HUDEP-2 (cell line): ENCODE measurements at regions not wholly inside any gene's neighbourhood (a gene's known extent, or its start where the extent isn't known, plus 50 kb on each side); places are given as distances from the start of the nearest gene placed in this dataset.

Source experiments
- DNase-seq, 76 experiments: peaks; one replicate each; lab custom pipeline; 2025; ENCODE audit not compliant: unreplicated experiment in 76 of 76; lab: John Stamatoyannopoulos, UW

DNA sequence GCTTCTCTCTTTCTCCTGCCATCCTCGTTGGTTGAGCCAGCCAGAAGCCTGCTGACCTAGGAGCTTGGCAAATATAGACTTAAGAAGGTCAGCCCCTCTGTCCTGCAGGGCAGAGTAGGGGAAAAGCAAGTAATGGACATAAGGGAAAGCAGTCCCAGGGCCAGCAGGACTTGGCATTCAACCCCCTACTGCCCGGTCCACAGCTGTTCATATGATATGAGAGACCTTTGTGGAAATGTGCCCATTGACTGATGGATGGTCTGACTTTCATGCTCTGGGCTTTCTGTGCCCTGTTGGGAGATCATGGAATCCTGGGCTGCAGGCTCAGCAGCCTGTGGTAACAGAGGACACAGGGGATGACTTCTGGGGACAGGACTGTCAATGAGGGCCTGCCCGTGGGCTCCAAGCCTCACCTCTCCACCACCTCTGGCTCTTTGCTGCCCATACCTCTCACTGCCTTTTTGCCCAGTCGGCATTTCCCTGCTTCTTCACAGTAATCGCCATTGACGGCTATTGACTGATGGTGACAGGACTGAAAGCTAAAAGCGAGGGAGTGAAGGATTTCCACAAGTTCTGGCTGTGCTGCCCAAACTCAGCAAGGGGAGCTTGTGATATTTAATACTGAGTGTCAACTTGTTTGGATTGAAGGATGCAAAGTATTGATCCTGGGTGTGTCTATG, 60.0 kb upstream of the NMNAT3 start:
- DNase-seq = no peak

DNA sequence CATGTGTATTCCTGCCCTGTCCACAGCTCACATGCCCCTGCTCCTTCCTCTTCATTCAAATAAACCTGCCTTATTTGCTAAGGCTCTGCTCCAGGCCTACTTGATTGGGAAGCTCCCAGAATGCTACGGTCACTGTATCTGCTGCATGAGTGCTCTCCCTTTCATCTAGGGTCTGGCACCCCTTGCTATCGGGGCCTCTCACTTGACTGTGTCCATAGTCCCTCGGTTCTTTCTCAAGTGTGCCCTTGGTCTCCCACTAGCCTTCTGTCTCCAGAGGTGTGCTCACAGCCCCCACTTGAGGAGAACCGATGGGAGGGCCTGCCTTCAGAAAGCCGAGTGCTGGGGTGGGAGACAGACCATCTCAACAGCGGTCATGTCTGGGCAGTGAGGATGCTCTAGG, 57.4 kb upstream of the NMNAT3 start:
- no peak for DNase-seq

DNA sequence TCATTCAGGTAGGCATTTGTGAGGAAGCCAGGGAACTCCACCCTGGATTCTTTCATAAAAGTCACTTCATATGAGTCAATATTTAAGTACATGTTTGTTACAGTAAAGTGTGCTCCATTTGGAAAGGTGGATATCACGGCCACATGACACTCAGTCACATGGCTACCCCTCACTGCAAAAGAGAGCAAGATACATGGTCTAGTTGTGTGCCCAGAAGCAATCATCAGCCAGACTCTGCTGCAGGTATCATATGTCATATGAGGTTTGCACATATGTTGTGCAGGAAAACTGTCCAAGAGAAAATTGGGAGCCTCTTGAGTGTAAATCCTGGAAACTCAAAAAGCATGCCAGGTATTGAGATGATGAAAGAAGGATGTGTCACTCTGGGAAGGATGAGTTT, 55.0 kb upstream of the NMNAT3 start:
- DNase-seq = no peak

DNA sequence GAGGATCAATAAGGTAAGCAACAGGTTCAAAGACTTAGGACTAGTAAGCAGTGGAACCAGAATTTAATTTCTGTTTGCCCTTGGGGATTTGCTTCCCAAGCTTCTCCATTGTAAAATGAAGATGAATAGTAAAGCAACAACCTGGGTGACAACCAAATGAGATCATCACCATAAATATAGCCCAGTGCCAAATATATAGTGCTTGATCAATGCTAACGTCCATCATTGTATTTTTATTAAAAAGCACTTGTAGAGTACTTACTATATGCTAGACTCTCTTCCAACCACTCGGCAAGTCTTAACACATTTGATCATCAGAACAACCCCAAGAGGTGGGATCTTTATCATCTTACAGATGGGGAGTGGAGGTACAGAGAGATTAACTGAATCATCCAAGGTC, 51.5 kb upstream of the NMNAT3 start:
- no peak for DNase-seq

DNA sequence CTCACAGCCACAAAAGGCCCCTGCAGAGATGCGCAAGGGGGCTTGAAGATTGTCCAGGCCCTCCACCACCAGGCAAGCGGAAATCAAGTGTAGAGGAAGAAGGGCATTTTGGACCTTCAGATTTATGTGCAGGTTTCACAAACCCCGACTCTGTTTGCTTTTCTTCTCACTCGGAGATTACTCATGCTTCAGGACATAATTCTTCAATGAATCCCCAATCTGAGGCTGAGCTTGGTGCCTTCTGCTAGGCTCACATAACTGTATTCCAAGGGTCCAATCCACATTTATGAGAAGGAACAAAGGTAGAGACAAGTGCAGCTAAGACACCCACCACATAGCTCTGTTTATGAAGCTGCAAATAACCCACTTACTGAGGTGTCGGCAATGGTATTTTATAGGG, 50.6 kb upstream of the NMNAT3 start:
- no peak for DNase-seq
